ENCODE measurements at regions not wholly inside any gene's neighbourhood (a gene's known extent, or its start where the extent isn't known, plus 50 kb on each side); places are given as distances from the start of the nearest gene placed in this dataset.

GRCh38 chr16:79954921-79955705 is 354.6 kb upstream of the MAF start:
- TF ChIP-seq CTCF (IDR thresholded peaks at IDR 0.05): no peak
- intact Hi-C loops (cut with micrococcal nuclease): no loop called here
- H3K9me3 Mint-ChIP-seq: no peaks in the 10 kb centered on the region
- DNase-seq (no peak), ATAC-seq (no peak)
- ChIA-PET CTCF (no interaction called here), POLR2A (interaction anchor here (0.5 kb wide), 1 partner anchor 1121 kb away, joined by 3 read pairs; no protein-coding TSS in a partner anchor)
- no peaks in the 10 kb centered on the region for H3K4me1 Mint-ChIP-seq (ENCODE audit: low read depth)
- H3K36me3 Mint-ChIP-seq (ENCODE audit: low read depth): no peaks in the 10 kb centered on the region
- no peaks in the 10 kb centered on the region for H3K27me3 Mint-ChIP-seq
- no peak overlapping the region for H3K27ac Mint-ChIP-seq
- no peak overlapping the region for H3K4me3 Mint-ChIP-seq

- Mint-ChIP-seq H3K27me3 (peaks cover 3% of the 10 kb centered on the region), H3K4me3 (no peak overlapping the region), H3K36me3 (ENCODE audit: low read depth) (no peaks in the 10 kb centered on the region), H3K27ac (no peak overlapping the region), H3K9me3 (no peaks in the 10 kb centered on the region), H3K4me1 (ENCODE audit: low read depth) (no peaks in the 10 kb centered on the region)
- no peak for TF ChIP-seq CTCF (IDR thresholded peaks at IDR 0.05)
- ATAC-seq (no peak), DNase-seq (no peak)
- ChIA-PET POLR2A (interaction anchor here (0.6 kb wide), 1 partner anchor 70 kb away, joined by 4 read pairs; no protein-coding TSS in a partner anchor), CTCF (no interaction called here)
- intact Hi-C loops (cut with micrococcal nuclease): no loop called here
Observed at GRCh38 chr16:79950932-79951719, 350.6 kb upstream of the MAF start.

GRCh38 chr16:79949417-79949816 is 348.9 kb upstream of the MAF start:
- POLR2A ChIA-PET: no interaction called here
- no peak for DNase-seq
- Mint-ChIP-seq H3K27me3 (peaks cover 3% of the 10 kb centered on the region), H3K36me3 (ENCODE audit: low read depth) (no peaks in the 10 kb centered on the region), H3K4me3 (no peak overlapping the region), H3K4me1 (ENCODE audit: low read depth) (no peaks in the 10 kb centered on the region), H3K27ac (no peak overlapping the region), H3K9me3 (no peaks in the 10 kb centered on the region)
- TF ChIP-seq CTCF (IDR thresholded peaks at IDR 0.05): no peak
- no peak for ATAC-seq
- CTCF ChIA-PET: no interaction called here
- intact Hi-C loops (cut with micrococcal nuclease): no loop called here

- H3K4me3 Mint-ChIP-seq: no peak overlapping the region
- H3K27ac Mint-ChIP-seq: no peak overlapping the region
- ATAC-seq (no peak), DNase-seq (no peak)
- no peaks in the 10 kb centered on the region for H3K4me1 Mint-ChIP-seq (ENCODE audit: low read depth)
- TF ChIP-seq CTCF (IDR thresholded peaks at IDR 0.05): no peak
- H3K36me3 Mint-ChIP-seq (ENCODE audit: low read depth): no peaks in the 10 kb centered on the region
- intact Hi-C loops (cut with micrococcal nuclease): no loop called here
- POLR2A ChIA-PET: no interaction called here
- CTCF ChIA-PET: no interaction called here
- H3K27me3 Mint-ChIP-seq: peaks cover 3% of the 10 kb centered on the region
- H3K9me3 Mint-ChIP-seq: no peaks in the 10 kb centered on the region
Observed at GRCh38 chr16:79947771-79948170, 347.2 kb upstream of the MAF start.

- no peak overlapping the region for H3K4me3 Mint-ChIP-seq
Observed at GRCh38 chr16:79946252-79946651, 345.7 kb upstream of the MAF start.

More at GRCh38 chr16:79946252-79946651, 345.7 kb upstream of the MAF start:
- Mint-ChIP-seq H3K9me3 (no peaks in the 10 kb centered on the region), H3K27me3 (peaks cover 3% of the 10 kb centered on the region), H3K27ac (no peak overlapping the region), H3K4me1 (ENCODE audit: low read depth) (no peaks in the 10 kb centered on the region), H3K36me3 (ENCODE audit: low read depth) (no peaks in the 10 kb centered on the region)
- ATAC-seq (no peak), DNase-seq (no peak)
- TF ChIP-seq CTCF (IDR thresholded peaks at IDR 0.05): no peak
- ChIA-PET POLR2A (no interaction called here), CTCF (no interaction called here)
- intact Hi-C loops (cut with micrococcal nuclease): no loop called here
